ENCODE measurements at regions not wholly inside any gene's neighbourhood (a gene's known extent, or its start where the extent isn't known, plus 50 kb on each side); places are given as distances from the start of the nearest gene placed in this dataset.
A peak's percentile ranks its signal among the peaks of the same experiment; 100 is the strongest.

DNA sequence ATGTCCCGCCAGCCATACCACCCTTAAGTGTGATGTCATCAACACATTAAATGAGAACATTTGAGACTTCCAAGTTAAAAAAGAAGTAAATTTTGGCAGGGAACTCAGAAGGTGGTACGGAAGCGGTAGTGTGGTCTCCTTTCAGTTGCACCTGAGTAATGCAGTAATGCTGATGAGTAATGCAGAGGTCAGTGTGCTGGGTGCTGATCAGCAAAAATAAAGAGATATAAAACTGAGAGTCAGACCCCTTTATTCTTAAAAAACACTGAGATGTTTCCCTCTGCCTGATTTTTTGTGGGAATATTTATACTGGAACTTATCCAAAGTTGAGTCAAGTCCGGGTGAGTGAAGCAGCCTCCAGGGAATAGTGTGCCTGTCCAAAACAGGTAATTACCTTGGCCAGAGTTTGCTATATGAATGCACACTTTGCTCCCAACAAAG is 370.6 kb upstream of the PRICKLE1 start:
- no peak overlapping the region for H3K4me3 ChIP-seq (ENCODE audit: low read depth, low read length)
- TF ChIP-seq, protein P1, sequence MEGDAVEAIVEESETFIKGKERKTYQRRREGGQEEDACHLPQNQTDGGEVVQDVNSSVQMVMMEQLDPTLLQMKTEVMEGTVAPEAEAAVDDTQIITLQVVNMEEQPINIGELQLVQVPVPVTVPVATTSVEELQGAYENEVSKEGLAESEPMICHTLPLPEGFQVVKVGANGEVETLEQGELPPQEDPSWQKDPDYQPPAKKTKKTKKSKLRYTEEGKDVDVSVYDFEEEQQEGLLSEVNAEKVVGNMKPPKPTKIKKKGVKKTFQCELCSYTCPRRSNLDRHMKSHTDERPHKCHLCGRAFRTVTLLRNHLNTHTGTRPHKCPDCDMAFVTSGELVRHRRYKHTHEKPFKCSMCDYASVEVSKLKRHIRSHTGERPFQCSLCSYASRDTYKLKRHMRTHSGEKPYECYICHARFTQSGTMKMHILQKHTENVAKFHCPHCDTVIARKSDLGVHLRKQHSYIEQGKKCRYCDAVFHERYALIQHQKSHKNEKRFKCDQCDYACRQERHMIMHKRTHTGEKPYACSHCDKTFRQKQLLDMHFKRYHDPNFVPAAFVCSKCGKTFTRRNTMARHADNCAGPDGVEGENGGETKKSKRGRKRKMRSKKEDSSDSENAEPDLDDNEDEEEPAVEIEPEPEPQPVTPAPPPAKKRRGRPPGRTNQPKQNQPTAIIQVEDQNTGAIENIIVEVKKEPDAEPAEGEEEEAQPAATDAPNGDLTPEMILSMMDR (conservative IDR thresholded peaks at IDR 0.05; ENCODE audit: low read depth, low read length), result no peak
- DNase-seq (ENCODE audit: low read depth), result peak; percentile 57

DNA sequence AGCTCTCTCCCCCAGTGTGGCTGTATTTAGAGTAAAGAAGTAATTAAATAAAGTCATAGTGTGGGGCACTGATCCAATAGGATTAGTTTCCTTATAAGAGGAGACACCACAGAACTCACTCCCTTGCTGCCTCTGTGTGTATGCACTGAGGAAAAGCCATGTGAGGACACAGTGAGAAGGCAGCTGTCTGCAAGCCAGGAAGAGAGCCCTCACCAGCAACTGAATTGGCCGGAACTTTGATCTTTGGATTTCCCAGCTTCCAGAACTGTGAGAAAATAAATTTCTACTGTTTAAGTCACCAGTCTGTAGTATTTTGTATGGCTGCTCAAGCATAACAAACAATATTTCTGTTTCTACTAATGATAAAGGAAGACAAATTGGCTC is 368.7 kb upstream of the PRICKLE1 start:
- no peak overlapping the region for H3K4me3 ChIP-seq (ENCODE audit: low read depth, low read length)
- no peak for DNase-seq (ENCODE audit: low read depth)
- TF ChIP-seq, protein P1 (conservative IDR thresholded peaks at IDR 0.05; ENCODE audit: low read depth, low read length), result no peak

DNA sequence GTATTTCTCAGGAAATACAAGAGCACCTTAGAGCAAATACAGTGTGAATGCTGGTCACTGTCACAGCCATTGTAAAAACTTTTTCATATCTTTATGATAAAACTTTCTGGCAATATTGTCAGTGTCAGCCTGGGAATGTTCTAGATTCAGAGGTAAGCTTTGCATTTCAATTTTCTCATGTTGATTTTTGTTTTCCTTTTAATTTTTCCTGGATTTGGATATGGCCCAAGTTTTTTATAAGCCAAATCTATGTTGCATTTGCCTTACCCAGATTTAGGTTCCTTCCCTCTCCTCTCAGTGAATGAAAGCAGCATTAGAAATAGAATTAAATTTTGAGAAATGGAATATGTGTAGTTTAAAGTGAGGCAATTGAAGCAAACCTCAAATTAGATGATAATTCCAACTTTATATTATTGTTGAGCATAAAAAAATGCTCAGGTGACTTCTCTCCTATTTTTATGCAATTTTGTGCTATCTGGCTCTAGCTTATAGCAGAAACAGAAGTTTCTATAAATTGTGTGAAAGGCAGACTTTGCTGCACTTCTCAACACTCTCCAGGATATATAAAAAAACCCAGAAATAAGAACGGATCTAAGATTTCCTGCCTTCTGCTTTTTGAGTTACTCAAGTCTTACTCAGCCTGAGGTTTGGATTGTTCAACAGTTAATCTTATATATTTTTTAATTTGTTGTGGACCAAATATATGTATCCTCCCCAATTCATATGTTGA is 368.2 kb upstream of the PRICKLE1 start:
- DNase-seq (ENCODE audit: low read depth), result no peak
- no peak overlapping the region for H3K4me3 ChIP-seq (ENCODE audit: low read depth, low read length)
- TF ChIP-seq, protein P1 (conservative IDR thresholded peaks at IDR 0.05; ENCODE audit: low read depth, low read length), result no peak

DNA sequence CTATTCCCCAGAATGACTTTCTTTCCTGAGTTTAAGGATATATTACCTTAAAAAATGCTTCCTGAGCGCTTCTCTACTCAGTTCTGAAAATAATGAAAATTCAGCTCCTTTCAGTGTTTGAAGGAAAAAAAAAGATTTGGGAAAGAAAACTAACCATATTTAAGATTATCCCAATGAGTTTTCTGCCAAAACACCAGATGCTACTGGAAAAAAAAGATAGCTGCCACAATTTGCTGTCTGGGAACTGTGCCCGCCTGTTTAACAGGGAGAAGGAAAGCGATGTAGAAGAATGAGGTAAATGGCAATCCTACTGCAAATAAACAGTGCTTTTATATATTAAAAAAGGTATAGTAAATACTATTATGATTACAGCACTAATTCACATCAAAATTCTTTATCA is 367.6 kb upstream of the PRICKLE1 start:
- H3K4me3 ChIP-seq (ENCODE audit: low read depth, low read length), result no peak overlapping the region
- no peak for DNase-seq (ENCODE audit: low read depth)
- TF ChIP-seq, protein P1 (conservative IDR thresholded peaks at IDR 0.05; ENCODE audit: low read depth, low read length), result no peak

DNA sequence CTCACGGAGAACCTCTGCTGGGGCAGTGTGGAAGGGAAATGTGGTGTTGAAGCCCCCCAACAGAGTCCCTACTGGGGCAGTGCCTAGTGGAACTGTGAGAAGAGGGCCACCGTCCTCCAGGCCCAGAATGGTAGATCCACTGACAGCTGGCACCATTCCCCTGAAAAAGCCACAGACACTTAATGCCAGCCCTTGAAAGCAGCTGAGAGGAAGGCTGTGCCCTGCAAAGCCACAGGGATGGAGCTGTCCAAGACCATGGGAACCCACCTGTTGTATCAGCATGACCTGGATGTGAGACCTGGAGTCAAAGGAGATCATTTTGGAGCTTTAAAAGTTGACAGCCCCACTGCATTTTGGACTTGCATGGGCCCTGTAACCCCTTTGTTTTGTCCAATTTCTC is 363.5 kb upstream of the PRICKLE1 start:
- TF ChIP-seq, protein P1 (conservative IDR thresholded peaks at IDR 0.05; ENCODE audit: low read depth, low read length), result no peak
- no peak overlapping the region for H3K4me3 ChIP-seq (ENCODE audit: low read depth, low read length)
- no peak for DNase-seq (ENCODE audit: low read depth)

DNA sequence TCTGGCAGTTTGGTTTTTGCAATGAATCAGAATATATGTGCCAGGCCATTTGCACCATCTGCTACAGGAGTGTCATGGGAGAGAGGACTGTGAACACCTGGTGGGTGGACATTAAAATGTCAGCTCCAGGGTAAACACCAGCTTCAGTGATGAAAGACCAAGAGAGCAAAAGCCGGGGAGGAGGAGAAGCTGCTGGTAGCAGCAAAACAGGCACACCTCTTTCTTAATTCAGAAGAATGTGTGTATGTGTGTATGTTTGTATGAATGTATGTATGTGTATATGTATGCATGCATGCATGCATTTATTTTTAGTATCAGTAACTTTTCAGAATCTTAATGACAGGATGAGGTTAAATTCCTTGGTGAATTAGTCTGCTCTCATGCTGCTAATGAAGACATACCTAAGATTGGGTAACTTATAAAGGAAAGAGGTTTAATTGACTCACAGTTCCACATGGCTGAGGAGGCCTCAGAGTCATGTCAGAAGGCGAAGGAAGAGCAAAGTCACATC is 357.4 kb upstream of the PRICKLE1 start:
- no peak overlapping the region for H3K4me3 ChIP-seq (ENCODE audit: low read depth, low read length)
- DNase-seq (ENCODE audit: low read depth), result no peak
- TF ChIP-seq, protein P1 (conservative IDR thresholded peaks at IDR 0.05; ENCODE audit: low read depth, low read length), result no peak

DNA sequence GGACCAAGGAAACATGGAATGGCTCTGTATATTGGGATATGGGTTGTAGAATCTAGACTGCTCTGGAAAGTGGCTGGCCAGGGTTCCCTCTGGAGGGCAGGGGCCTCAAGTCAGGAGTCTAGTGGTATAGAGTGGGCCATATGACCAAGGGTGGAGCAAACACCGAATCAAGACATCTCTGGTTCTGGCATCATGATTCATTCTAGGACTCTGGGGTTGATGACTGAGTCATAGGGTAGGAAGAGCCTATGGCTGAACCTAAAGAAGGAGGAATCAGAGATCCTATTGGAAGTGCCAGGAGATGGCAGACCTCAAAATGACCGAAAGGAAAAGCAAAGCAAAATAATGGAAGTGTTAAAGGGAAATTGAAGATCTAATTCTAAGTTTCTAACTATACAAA is 356.4 kb upstream of the PRICKLE1 start:
- H3K4me3 ChIP-seq (ENCODE audit: low read depth, low read length), result no peak overlapping the region
- DNase-seq (ENCODE audit: low read depth), result no peak
- TF ChIP-seq, protein P1 (conservative IDR thresholded peaks at IDR 0.05; ENCODE audit: low read depth, low read length), result no peak
